NB4 (cell line): ENCODE measurements at regions not wholly inside any gene's neighbourhood (a gene's known extent, or its start where the extent isn't known, plus 50 kb on each side); places are given as distances from the start of the nearest gene placed in this dataset.

Source experiments
- MYC ChIP-seq: IDR thresholded peaks from 2 replicates; pipeline ENCODE4 v1.6.1; 2011; ENCODE audit warnings: low read depth, low read length
- POLR2A ChIP-seq: IDR thresholded peaks from 2 replicates; pipeline ENCODE4 v1.6.1; 2011; ENCODE audit warnings: mild to moderate bottlenecking; ENCODE audit not compliant: insufficient read length; ENCODE audit errors: extremely low read depth
- TF ChIP-seq, protein P1 (sequence below): IDR thresholded peaks from one replicate; pipeline ENCODE4 v1.5.1; 2012; ENCODE audit warnings: low read depth, low read length
- TF ChIP-seq, protein P2 (sequence below): IDR thresholded peaks from 2 replicates; pipeline ENCODE4 v1.6.1; 2011; ENCODE audit warnings: low read depth, low read length

DNA sequence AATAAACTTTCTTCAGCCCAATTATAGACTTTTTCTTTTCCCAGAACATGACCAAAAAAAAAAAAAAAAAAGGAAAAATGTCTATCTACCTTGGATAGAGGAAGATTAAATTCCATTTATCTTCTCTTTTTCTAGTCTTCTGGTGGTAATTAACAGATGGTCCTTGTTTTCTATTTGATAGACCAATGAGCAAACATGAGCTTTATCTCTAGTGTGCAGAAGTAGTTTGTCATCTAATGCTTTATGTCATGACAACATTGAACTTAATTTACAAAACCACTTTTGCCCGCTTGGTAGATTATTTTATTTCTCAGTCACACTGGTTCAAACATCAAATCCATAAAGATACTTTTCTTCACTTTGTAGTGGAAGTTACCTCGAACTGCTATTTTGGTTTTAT lies 69.5 kb upstream of the ELL2 start:
- TF ChIP-seq, protein P1, sequence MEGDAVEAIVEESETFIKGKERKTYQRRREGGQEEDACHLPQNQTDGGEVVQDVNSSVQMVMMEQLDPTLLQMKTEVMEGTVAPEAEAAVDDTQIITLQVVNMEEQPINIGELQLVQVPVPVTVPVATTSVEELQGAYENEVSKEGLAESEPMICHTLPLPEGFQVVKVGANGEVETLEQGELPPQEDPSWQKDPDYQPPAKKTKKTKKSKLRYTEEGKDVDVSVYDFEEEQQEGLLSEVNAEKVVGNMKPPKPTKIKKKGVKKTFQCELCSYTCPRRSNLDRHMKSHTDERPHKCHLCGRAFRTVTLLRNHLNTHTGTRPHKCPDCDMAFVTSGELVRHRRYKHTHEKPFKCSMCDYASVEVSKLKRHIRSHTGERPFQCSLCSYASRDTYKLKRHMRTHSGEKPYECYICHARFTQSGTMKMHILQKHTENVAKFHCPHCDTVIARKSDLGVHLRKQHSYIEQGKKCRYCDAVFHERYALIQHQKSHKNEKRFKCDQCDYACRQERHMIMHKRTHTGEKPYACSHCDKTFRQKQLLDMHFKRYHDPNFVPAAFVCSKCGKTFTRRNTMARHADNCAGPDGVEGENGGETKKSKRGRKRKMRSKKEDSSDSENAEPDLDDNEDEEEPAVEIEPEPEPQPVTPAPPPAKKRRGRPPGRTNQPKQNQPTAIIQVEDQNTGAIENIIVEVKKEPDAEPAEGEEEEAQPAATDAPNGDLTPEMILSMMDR: no peak
- TF ChIP-seq POLR2A (no peak), MYC (no peak)
- TF ChIP-seq, protein P2, sequence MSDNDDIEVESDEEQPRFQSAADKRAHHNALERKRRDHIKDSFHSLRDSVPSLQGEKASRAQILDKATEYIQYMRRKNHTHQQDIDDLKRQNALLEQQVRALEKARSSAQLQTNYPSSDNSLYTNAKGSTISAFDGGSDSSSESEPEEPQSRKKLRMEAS: no peak
